WTC11 (cell line): ENCODE measurements at regions not wholly inside any gene's neighbourhood (a gene's known extent, or its start where the extent isn't known, plus 50 kb on each side); places are given as distances from the start of the nearest gene placed in this dataset.

Experiments
- ATAC-seq: fragments of 200-7000 bp; cut with Tn5 transposase; 2 replicates; pipeline ENCODE4 v1.10.0; 2021; ENCODE audit warnings: mild to moderate bottlenecking, moderate library complexity
- CTCF ChIA-PET: fragments of 300-600 bp; sonication (Branson Sonifier 250); formaldehyde crosslinking; loops from one replicate; lab custom pipeline; 2021; ENCODE audit warnings: antibody characterized with exemption; lab: Charles Lee
- POLR2A ChIA-PET: fragments of 350-600 bp; sonication (Branson Sonifier 250); formaldehyde crosslinking; loops from one replicate; lab custom pipeline; 2021; ENCODE audit warnings: antibody characterized with exemption; lab: Charles Lee
- DNase-seq: peaks from one replicate; pipeline ENCODE4 v3.0.0; 2021; ENCODE audit warnings: low spot score
- H3K27ac Mint-ChIP-seq: 2 replicates; pipeline ENCODE4 v1.8.0; 2021; ENCODE audit warnings: mixed read lengths
- H3K27me3 Mint-ChIP-seq: 2 replicates; pipeline ENCODE4 v1.8.0; 2021; ENCODE audit warnings: low read depth, mild to moderate bottlenecking, moderate library complexity, mixed read lengths
- H3K36me3 Mint-ChIP-seq: 2 replicates; pipeline ENCODE4 v1.8.0; 2021; ENCODE audit warnings: mixed read lengths
- H3K4me1 Mint-ChIP-seq: 2 replicates; pipeline ENCODE4 v1.8.0; 2022; ENCODE audit warnings: mixed read lengths
- H3K4me3 Mint-ChIP-seq: 2 replicates; pipeline ENCODE4 v1.8.0; 2021; ENCODE audit warnings: mild to moderate bottlenecking, moderate library complexity, mixed read lengths
- H3K9me3 Mint-ChIP-seq: 2 replicates; pipeline ENCODE4 v1.8.0; 2021; ENCODE audit warnings: mixed read lengths
- CREM ChIP-seq: sonication (generic); formaldehyde crosslinking; IDR thresholded peaks from 2 replicates; pipeline ENCODE4 v1.8.1; 2022; ENCODE audit warnings: mild to moderate bottlenecking, missing genetic modification reagents, moderate library complexity
- GABPB1 ChIP-seq: sonication (generic); formaldehyde crosslinking; IDR thresholded peaks from 2 replicates; pipeline ENCODE4 v1.8.1; 2023; ENCODE audit warnings: mild to moderate bottlenecking, missing genetic modification reagents
- KAT7 ChIP-seq: sonication (generic); formaldehyde crosslinking; IDR thresholded peaks from 2 replicates; pipeline ENCODE4 v1.8.1; 2023; ENCODE audit warnings: missing genetic modification reagents, mild to moderate bottlenecking, borderline replicate concordance
- PRRX2 ChIP-seq: fragments of 250-450 bp; sonication (Bioruptor Pico); IDR thresholded peaks from 2 replicates; pipeline ENCODE4 v1.8.0; 2021; ENCODE audit warnings: mild to moderate bottlenecking
- RORB ChIP-seq: fragments of 250-450 bp; sonication (Bioruptor Pico); IDR thresholded peaks from 2 replicates; pipeline ENCODE4 v1.9.0; 2021; ENCODE audit warnings: mild to moderate bottlenecking
- SOX15 ChIP-seq: fragments of 250-450 bp; sonication (Bioruptor Pico); IDR thresholded peaks from 2 replicates; pipeline ENCODE4 v1.9.0; 2021; ENCODE audit warnings: mild to moderate bottlenecking
- SP1 ChIP-seq: sonication (generic); formaldehyde crosslinking; conservative IDR thresholded peaks from 2 replicates; pipeline ENCODE4 v1.8.1; 2022; ENCODE audit warnings: missing genetic modification reagents
- TCF7 ChIP-seq: sonication (generic); formaldehyde crosslinking; IDR thresholded peaks from 2 replicates; pipeline ENCODE4 v1.8.0; 2022; ENCODE audit warnings: mild to moderate bottlenecking, low read depth, missing genetic modification reagents, moderate library complexity
- ZBTB21 ChIP-seq: sonication (generic); formaldehyde crosslinking; IDR thresholded peaks from 2 replicates; pipeline ENCODE4 v1.8.1; 2023; ENCODE audit warnings: mild to moderate bottlenecking, missing genetic modification reagents, borderline replicate concordance
- ZNF138 ChIP-seq: sonication (generic); formaldehyde crosslinking; conservative IDR thresholded peaks from 2 replicates; pipeline ENCODE4 v1.8.1; 2022; ENCODE audit warnings: mild to moderate bottlenecking, moderate library complexity, missing genetic modification reagents
- ZNF232 ChIP-seq: sonication (generic); formaldehyde crosslinking; IDR thresholded peaks from 2 replicates; pipeline ENCODE4 v1.8.0; 2022; ENCODE audit warnings: mild to moderate bottlenecking, missing genetic modification reagents
- ZNF396 ChIP-seq: fragments of 250-450 bp; sonication (Bioruptor Pico); IDR thresholded peaks from 2 replicates; pipeline ENCODE4 v1.8.0; 2021; ENCODE audit warnings: mild to moderate bottlenecking, moderate library complexity, borderline replicate concordance
- TF ChIP-seq, protein P1 (sequence below): sonication (generic); formaldehyde crosslinking; IDR thresholded peaks from 2 replicates; pipeline ENCODE4 v1.8.1; 2023; ENCODE audit warnings: mild to moderate bottlenecking, missing genetic modification reagents, moderate library complexity
- TF ChIP-seq, protein P2 (sequence below): fragments of 250-450 bp; sonication (Bioruptor Pico); IDR thresholded peaks from 2 replicates; pipeline ENCODE4 v2.1.2; 2022; ENCODE audit warnings: mild to moderate bottlenecking, moderate library complexity
- TF ChIP-seq, protein P3 (sequence below): sonication (generic); formaldehyde crosslinking; IDR thresholded peaks from 2 replicates; pipeline ENCODE4 v1.8.1; 2022; ENCODE audit warnings: mild to moderate bottlenecking, moderate library complexity, missing genetic modification reagents
- TF ChIP-seq, protein P4 (sequence below): sonication (generic); formaldehyde crosslinking; IDR thresholded peaks from 2 replicates; pipeline ENCODE4 v1.8.1; 2022; ENCODE audit warnings: low read depth, missing genetic modification reagents, borderline replicate concordance
- TF ChIP-seq, protein P5 (sequence below): sonication (generic); formaldehyde crosslinking; IDR thresholded peaks from 2 replicates; pipeline ENCODE4 v1.8.1; 2023; ENCODE audit warnings: mild to moderate bottlenecking, moderate library complexity, missing genetic modification reagents
- TF ChIP-seq, protein P6 (sequence below): fragments of 250-450 bp; sonication (Bioruptor Pico); conservative IDR thresholded peaks from 2 replicates; pipeline ENCODE4 v1.9.0; 2021; ENCODE audit warnings: mild to moderate bottlenecking
- TF ChIP-seq, protein P7 (sequence below): sonication (generic); formaldehyde crosslinking; IDR thresholded peaks from 2 replicates; pipeline ENCODE4 v1.8.1; 2023; ENCODE audit warnings: mild to moderate bottlenecking, missing genetic modification reagents, moderate library complexity
- TF ChIP-seq, protein P8 (sequence below): sonication (generic); formaldehyde crosslinking; IDR thresholded peaks from 2 replicates; pipeline ENCODE4 v1.8.0; 2022; ENCODE audit warnings: mild to moderate bottlenecking, missing genetic modification reagents
- TF ChIP-seq, protein P9 (sequence below): sonication (generic); formaldehyde crosslinking; IDR thresholded peaks from 2 replicates; pipeline ENCODE4 v1.8.1; 2023; ENCODE audit warnings: mild to moderate bottlenecking, missing genetic modification reagents, borderline replicate concordance

DNA sequence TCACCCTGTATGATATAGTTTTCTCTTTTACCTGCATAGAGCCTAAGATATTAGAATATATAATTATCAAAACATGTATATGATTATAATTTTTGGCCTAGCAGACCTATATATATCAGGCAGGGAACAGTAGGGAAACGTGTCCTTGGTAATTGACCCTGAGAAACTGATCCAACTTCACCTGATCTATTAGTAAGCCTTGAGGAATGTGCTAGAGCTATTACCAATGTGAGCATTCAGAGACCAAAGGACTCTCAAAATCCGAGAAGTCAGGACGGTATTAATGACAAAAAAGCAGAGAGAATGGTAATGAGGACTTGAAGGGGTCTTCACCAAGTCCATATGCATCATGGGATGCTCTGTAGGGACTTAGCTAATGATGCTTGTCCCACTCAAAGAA is 571.9 kb downstream of the CPS1 start:
- TF ChIP-seq, protein P1, sequence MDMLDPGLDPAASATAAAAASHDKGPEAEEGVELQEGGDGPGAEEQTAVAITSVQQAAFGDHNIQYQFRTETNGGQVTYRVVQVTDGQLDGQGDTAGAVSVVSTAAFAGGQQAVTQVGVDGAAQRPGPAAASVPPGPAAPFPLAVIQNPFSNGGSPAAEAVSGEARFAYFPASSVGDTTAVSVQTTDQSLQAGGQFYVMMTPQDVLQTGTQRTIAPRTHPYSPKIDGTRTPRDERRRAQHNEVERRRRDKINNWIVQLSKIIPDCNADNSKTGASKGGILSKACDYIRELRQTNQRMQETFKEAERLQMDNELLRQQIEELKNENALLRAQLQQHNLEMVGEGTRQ (CRISPR knock-in tag): no peak
- TF ChIP-seq PRRX2 (CRISPR knock-in tag): no peak
- TF ChIP-seq, protein P2, sequence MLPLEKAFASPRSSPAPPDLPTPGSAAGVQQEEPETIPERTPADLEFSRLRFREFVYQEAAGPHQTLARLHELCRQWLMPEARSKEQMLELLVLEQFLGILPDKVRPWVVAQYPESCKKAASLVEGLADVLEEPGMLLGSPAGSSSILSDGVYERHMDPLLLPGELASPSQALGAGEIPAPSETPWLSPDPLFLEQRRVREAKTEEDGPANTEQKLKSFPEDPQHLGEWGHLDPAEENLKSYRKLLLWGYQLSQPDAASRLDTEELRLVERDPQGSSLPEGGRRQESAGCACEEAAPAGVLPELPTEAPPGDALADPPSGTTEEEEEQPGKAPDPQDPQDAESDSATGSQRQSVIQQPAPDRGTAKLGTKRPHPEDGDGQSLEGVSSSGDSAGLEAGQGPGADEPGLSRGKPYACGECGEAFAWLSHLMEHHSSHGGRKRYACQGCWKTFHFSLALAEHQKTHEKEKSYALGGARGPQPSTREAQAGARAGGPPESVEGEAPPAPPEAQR (CRISPR knock-in tag): no peak
- TF ChIP-seq, protein P3, sequence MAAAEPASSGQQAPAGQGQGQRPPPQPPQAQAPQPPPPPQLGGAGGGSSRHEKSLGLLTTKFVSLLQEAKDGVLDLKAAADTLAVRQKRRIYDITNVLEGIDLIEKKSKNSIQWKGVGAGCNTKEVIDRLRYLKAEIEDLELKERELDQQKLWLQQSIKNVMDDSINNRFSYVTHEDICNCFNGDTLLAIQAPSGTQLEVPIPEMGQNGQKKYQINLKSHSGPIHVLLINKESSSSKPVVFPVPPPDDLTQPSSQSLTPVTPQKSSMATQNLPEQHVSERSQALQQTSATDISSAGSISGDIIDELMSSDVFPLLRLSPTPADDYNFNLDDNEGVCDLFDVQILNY (CRISPR knock-in tag): no peak
- TF ChIP-seq, protein P4, sequence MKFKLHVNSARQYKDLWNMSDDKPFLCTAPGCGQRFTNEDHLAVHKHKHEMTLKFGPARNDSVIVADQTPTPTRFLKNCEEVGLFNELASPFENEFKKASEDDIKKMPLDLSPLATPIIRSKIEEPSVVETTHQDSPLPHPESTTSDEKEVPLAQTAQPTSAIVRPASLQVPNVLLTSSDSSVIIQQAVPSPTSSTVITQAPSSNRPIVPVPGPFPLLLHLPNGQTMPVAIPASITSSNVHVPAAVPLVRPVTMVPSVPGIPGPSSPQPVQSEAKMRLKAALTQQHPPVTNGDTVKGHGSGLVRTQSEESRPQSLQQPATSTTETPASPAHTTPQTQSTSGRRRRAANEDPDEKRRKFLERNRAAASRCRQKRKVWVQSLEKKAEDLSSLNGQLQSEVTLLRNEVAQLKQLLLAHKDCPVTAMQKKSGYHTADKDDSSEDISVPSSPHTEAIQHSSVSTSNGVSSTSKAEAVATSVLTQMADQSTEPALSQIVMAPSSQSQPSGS (CRISPR knock-in tag): no peak
- no peak for TF ChIP-seq CREM (CRISPR knock-in tag)
- TF ChIP-seq, protein P5, sequence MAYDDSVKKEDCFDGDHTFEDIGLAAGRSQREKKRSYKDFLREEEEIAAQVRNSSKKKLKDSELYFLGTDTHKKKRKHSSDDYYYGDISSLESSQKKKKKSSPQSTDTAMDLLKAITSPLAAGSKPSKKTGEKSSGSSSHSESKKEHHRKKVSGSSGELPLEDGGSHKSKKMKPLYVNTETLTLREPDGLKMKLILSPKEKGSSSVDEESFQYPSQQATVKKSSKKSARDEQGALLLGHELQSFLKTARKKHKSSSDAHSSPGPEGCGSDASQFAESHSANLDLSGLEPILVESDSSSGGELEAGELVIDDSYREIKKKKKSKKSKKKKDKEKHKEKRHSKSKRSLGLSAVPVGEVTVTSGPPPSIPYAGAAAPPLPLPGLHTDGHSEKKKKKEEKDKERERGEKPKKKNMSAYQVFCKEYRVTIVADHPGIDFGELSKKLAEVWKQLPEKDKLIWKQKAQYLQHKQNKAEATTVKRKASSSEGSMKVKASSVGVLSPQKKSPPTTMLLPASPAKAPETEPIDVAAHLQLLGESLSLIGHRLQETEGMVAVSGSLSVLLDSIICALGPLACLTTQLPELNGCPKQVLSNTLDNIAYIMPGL (CRISPR knock-in tag): no peak
- no peak for TF ChIP-seq RORB
- no peak for TF ChIP-seq TCF7 (CRISPR knock-in tag)
- TF ChIP-seq, protein P6, sequence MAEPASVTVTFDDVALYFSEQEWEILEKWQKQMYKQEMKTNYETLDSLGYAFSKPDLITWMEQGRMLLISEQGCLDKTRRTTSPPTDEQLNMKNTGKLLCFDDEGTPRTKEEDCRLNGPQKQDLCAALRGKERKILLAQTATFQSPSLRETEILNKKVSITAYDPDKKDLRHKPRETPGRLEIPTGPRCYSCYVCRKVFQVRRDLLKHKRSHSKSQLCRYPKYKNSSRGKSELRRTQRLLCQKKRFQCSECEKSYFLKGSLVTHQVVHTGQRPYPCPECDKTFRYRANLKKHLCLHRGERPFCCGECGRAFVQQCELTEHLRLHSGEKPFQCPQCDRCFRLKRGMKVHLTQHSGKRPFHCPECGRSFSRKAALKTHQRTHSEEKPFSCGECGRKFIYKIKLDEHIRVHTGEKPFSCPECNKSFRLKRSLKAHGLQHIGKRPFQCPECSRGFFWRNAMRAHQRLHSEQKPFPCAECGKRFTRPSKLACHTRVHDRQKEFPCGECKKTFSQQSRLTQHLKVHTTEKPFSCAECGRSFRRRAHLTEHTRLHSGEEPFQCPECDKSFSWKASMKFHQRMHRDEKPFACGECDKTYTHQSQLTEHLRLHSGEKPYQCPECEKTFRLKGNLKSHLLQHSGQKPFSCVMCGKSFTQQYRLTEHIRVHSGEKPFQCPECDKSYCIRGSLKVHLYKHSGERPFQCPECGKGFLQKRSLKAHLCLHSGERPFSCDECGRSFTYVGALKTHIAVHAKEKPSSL (CRISPR knock-in tag): no peak
- TF ChIP-seq ZNF396: no peak
- no peak for TF ChIP-seq SP1
- TF ChIP-seq GABPB1: no peak
- no peak for TF ChIP-seq KAT7 (CRISPR knock-in tag)
- TF ChIP-seq ZNF232: no peak
- no peaks in the 10 kb centered on the region for H3K27me3 Mint-ChIP-seq
- no peak for DNase-seq
- no peak for ATAC-seq
- ChIA-PET CTCF (interaction anchor here (2.0 kb wide), 1 partner anchor 29 kb away, joined by 6 read pairs; no protein-coding TSS in a partner anchor), POLR2A (no interaction called here)
- peaks cover 9% of the 10 kb centered on the region for H3K4me1 Mint-ChIP-seq
- no peaks in the 10 kb centered on the region for H3K9me3 Mint-ChIP-seq
- H3K4me3 Mint-ChIP-seq: no peak overlapping the region
- H3K36me3 Mint-ChIP-seq: no peaks in the 10 kb centered on the region
- no peak overlapping the region for H3K27ac Mint-ChIP-seq

DNA sequence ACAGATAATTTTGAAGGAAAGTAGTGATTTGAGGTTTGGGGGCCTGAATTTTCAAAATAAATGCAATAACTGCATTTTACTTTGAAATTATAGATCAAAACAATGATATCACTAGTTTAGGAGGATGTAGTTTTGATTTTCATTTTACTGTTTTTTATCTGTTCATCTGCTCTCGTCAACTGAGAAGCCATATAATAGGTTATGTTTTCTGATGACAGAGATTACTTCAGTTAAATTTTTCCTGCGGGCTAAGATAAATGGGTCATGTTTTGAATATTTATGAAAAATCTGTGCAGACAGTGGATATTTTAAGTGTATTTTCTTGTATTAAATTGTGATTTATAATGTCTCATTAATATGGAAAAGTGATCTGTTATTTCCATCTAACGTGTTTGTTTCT is 573.4 kb downstream of the CPS1 start:
- H3K27me3 Mint-ChIP-seq: no peaks in the 10 kb centered on the region
- CTCF ChIA-PET: no interaction called here
- ATAC-seq (no peak), DNase-seq (no peak)
- H3K36me3 Mint-ChIP-seq: no peaks in the 10 kb centered on the region
- no peaks in the 10 kb centered on the region for H3K9me3 Mint-ChIP-seq
- peaks cover 9% of the 10 kb centered on the region for H3K4me1 Mint-ChIP-seq
- POLR2A ChIA-PET: no interaction called here
- H3K4me3 Mint-ChIP-seq: no peak overlapping the region
- H3K27ac Mint-ChIP-seq: no peak overlapping the region
- TF ChIP-seq ZNF138 (CRISPR knock-in tag): no peak
- TF ChIP-seq SOX15 (CRISPR knock-in tag): no peak
- TF ChIP-seq RORB: no peak
- TF ChIP-seq, protein P7, sequence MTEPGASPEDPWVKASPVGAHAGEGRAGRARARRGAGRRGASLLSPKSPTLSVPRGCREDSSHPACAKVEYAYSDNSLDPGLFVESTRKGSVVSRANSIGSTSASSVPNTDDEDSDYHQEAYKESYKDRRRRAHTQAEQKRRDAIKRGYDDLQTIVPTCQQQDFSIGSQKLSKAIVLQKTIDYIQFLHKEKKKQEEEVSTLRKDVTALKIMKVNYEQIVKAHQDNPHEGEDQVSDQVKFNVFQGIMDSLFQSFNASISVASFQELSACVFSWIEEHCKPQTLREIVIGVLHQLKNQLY (CRISPR knock-in tag): no peak
- TF ChIP-seq, protein P8, sequence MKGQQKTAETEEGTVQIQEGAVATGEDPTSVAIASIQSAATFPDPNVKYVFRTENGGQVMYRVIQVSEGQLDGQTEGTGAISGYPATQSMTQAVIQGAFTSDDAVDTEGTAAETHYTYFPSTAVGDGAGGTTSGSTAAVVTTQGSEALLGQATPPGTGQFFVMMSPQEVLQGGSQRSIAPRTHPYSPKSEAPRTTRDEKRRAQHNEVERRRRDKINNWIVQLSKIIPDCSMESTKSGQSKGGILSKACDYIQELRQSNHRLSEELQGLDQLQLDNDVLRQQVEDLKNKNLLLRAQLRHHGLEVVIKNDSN (CRISPR knock-in tag): no peak
- TF ChIP-seq, protein P9, sequence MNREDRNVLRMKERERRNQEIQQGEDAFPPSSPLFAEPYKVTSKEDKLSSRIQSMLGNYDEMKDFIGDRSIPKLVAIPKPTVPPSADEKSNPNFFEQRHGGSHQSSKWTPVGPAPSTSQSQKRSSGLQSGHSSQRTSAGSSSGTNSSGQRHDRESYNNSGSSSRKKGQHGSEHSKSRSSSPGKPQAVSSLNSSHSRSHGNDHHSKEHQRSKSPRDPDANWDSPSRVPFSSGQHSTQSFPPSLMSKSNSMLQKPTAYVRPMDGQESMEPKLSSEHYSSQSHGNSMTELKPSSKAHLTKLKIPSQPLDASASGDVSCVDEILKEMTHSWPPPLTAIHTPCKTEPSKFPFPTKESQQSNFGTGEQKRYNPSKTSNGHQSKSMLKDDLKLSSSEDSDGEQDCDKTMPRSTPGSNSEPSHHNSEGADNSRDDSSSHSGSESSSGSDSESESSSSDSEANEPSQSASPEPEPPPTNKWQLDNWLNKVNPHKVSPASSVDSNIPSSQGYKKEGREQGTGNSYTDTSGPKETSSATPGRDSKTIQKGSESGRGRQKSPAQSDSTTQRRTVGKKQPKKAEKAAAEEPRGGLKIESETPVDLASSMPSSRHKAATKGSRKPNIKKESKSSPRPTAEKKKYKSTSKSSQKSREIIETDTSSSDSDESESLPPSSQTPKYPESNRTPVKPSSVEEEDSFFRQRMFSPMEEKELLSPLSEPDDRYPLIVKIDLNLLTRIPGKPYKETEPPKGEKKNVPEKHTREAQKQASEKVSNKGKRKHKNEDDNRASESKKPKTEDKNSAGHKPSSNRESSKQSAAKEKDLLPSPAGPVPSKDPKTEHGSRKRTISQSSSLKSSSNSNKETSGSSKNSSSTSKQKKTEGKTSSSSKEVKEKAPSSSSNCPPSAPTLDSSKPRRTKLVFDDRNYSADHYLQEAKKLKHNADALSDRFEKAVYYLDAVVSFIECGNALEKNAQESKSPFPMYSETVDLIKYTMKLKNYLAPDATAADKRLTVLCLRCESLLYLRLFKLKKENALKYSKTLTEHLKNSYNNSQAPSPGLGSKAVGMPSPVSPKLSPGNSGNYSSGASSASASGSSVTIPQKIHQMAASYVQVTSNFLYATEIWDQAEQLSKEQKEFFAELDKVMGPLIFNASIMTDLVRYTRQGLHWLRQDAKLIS: no peak
- no peak for TF ChIP-seq ZBTB21 (CRISPR knock-in tag)
- TF ChIP-seq TCF7 (CRISPR knock-in tag): no peak
